Heart left ventricle (tissue), 16 donors: ENCODE measurements at regions not wholly inside any gene's neighbourhood (a gene's known extent, or its start where the extent isn't known, plus 50 kb on each side); places are given as distances from the start of the nearest gene placed in this dataset.
"Not testable (repeated sequence)": the region's sequence is repeated elsewhere in the genome, so short reads cannot be mapped to it uniquely, and the experiment has no call there.

Experiments
- ATAC-seq, 4 donors: fragments of 200-7000 bp; cut with Tn5 transposase; one replicate each; pipeline ENCODE4 v1.9.1; 2020 to 2022; ENCODE audit warnings: moderate library complexity in 4 of 4, mild to moderate bottlenecking in 3 of 4, moderate number of reproducible peaks in 1 of 4
- DNase-seq, 5 donors: peaks; one replicate each; pipeline ENCODE4 v3.0.0-alpha.2; 2020
- H3K27ac ChIP-seq, 12 donors: fragments of 200-600 bp; sonication (generic) in 4 of 12; one replicate each; pipeline versions ENCODE4 v1.5.0 to v1.8.0; 2016 to 2022; ENCODE audit warnings: mild to moderate bottlenecking in 2 of 12
- H3K27me3 ChIP-seq, 9 donors: fragments of 200-600 bp; sonication (generic) in 2 of 9; one replicate each; pipeline versions ENCODE4 v1.5.1 to v1.8.0; 2016 to 2022; ENCODE audit warnings: mild to moderate bottlenecking in 3 of 9
- H3K36me3 ChIP-seq, 9 donors: fragments of 200-600 bp; sonication (generic) in 2 of 9; one replicate each; pipeline versions ENCODE4 v1.5.0 to v1.8.0; 2018 to 2022; ENCODE audit warnings: mild to moderate bottlenecking in 2 of 9
- H3K4me1 ChIP-seq, 12 donors: fragments of 200-600 bp; sonication (generic) in 4 of 12; one replicate each; pipeline versions ENCODE4 v1.5.0 to v1.8.0; 2016 to 2022; ENCODE audit warnings: mild to moderate bottlenecking in 3 of 12
- H3K4me3 ChIP-seq, 12 donors: fragments of 200-600 bp; sonication (generic) in 4 of 12; one replicate each; pipeline versions ENCODE4 v1.5.0 to v1.8.0; 2017 to 2022; ENCODE audit warnings: mild to moderate bottlenecking in 9 of 12, moderate library complexity in 4 of 12
- H3K9me3 ChIP-seq, 12 donors: fragments of 200-600 bp; sonication (generic) in 4 of 12; one replicate each; pipeline versions ENCODE4 v1.5.0 to v1.8.0; 2016 to 2022; ENCODE audit warnings: mild to moderate bottlenecking in 1 of 12
- CTCF ChIP-seq, 12 donors: fragments of 200-600 bp; sonication (generic) in 4 of 12; IDR thresholded peaks; one replicate each; pipeline versions ENCODE4 v1.5.0 to v1.8.0; 2018 to 2022; ENCODE audit warnings: antibody characterized with exemption in 12 of 12, mild to moderate bottlenecking in 5 of 12
- POLR2A ChIP-seq, 2 donors: fragments of 450-650 bp; IDR thresholded peaks; one replicate each; pipeline ENCODE4 v1.6.1; 2017; ENCODE audit warnings: antibody characterized with exemption in 2 of 2, mild to moderate bottlenecking in 2 of 2, moderate library complexity in 2 of 2
- WGBS, 4 donors: extraction: QIAGEN DNeasy Blood & Tissue Kit in 2 of 4; methylation state at CpG; one replicate each; pipeline versions ENCODE4 v1.1.5 to v1.1.7; 2013 to 2018; 5-methylcytosine and 5-hydroxymethylcytosine counted together
- intact Hi-C, 10 donors: fragments of 100-400 bp; cut with DNase I; formaldehyde crosslinking; loops; one replicate each; pipeline versions ENCODE4 v1.11.1 to v1.14.2; 2022
- donor health status: ischemic (EF 13 %, LVEDD 7.1; RV severe dilation, severe dysfunction).
- donor health status: healthy with polysubstance abuse.
- donor health status: DM: no; HTN: yes; CAD: no.
- donor health status: DM: no; HTN: no; CAD: no.
- donor health status: ischemic (EF 25% LVEDD 6.9; RV normal size, moderate dysfunction).
- donor health status: ischemic (EF 25% LVEDD 5.7; RV mildly dilated, moderate dysfunction).
- donor health status: healthy.
- donor health status: DM: yes; HTN: yes; CAD: no.
- donor health status: ischemic (EF 35%, LVEDD 5.7; RV mildly dilated, moderate dysfunction).
- donor health status: nonischemic (EF 11% LVEDD 7.7; RV severe dilation, severe dysfunction).
- donor health status: DM: yes; HTN: yes; CAD: no.
- donor health status: PGD.
- donor health status: ischemic (EF 29% LVEDD 5.4; RV normal size, mild dysfunction).
- donor health status: nonischemic (EF 23%, LVEDD 6.1; RV moderate dilation, normal function).

DNA sequence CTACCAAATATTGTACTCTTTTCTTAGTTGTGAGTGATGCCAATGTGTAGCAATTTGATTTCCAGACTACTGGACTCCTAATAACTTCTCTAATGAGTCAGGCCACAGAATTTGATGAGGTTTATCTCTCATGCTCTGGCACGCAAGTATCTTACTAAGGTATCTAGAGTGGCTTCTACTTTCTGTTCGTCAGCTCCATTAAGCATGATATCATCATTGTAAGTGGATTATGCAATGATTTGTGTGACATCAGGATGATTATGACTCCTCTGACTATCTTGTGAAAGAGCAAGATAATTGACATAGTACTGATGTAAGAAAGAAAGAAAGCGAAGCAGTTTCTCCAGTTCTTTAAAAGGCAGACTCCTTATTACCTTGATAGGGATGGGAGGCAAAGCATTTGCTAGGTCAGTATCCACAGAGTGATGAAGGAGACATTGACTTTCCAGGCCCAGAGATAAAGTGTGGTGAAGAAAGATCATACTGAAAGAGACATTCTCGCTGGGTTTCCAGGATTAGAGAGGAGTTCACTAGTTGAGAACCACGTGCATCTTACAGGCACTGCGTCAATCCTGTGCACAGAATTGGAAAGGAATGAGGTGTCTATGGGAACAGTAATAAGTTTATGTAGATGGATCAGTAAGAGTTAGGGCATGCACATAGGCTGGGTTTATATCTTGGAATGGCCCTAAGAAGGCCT is 161.9 kb upstream of the STK26 start:
- ATAC-seq (no peak), DNase-seq (no peak)
- Histone ChIP-seq H3K9me3 (no peaks in the 10 kb centered on the region), H3K27me3 (peaks cover 0 to 58% (median 0%) of the 10 kb centered on the region in 9 donors), H3K4me3 (no peak overlapping the region), H3K36me3 (no peaks in the 10 kb centered on the region), H3K27ac (no peak overlapping the region), H3K4me1 (no peaks in the 10 kb centered on the region)
- TF ChIP-seq POLR2A (IDR thresholded peaks at IDR 0.05): no peak
- no peak for TF ChIP-seq CTCF (IDR thresholded peaks at IDR 0.05)
- WGBS, 4 donors: 73 to 93% (median 83%) methylated on average over 6 of the region's 6 CpGs
- intact Hi-C loops: no loop called here

DNA sequence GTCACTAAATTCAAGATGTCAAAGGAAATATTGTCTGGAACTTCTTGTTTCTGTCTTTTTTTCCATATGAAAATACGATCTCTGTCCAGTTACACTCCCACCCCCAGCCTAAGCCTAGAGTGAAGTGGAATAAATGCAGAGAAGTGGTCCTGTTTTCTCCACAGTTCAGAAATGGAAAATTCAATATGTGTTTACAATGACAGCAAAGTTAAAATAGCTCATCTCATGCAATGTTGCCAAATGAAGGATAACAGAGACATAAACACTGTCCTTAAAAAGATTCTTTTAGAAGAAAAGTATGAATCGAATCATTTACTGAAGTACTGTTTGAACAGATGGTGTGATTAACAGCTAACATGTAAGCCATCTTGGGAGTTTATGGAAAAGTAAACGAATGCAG is 160.8 kb upstream of the STK26 start:
- no peak for DNase-seq
- Histone ChIP-seq H3K27me3 (peaks cover 0 to 68% (median 0%) of the 10 kb centered on the region in 9 donors), H3K27ac (no peak overlapping the region), H3K36me3 (no peaks in the 10 kb centered on the region), H3K4me1 (no peaks in the 10 kb centered on the region), H3K9me3 (no peaks in the 10 kb centered on the region), H3K4me3 (no peak overlapping the region)
- intact Hi-C loops: no loop called here
- no peak for TF ChIP-seq POLR2A (IDR thresholded peaks at IDR 0.05)
- ATAC-seq: no peak
- 72 to 80% (median 73%) methylated on average over 3 of the region's 3 CpGs for WGBS, 4 donors

DNA sequence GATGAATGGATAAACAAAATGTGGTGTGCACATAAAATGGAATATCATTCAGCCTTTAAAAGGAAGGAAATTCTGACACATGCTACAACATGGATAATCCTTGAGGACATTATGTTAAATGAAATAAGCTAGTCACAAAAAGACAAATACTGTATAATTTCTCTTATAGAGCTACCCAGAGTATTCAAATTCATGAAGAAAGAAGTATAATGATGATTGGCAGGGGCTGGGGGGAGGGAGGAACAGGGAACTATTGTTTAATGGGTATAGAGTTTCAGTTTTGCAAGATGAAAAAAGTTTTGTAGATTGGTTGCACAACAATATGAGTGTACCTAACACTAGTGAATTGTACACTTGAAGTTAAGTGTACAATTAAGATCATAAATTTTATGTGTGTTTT is 153.9 kb upstream of the STK26 start:
- Histone ChIP-seq H3K27ac (no peak overlapping the region), H3K27me3 (peaks cover 0 to 78% (median 0%) of the 10 kb centered on the region in 9 donors), H3K9me3 (peaks cover 0 to 7% (median 0%) of the 10 kb centered on the region in 12 donors), H3K4me3 (no peak overlapping the region), H3K4me1 (no peaks in the 10 kb centered on the region), H3K36me3 (no peaks in the 10 kb centered on the region)
- TF ChIP-seq POLR2A (IDR thresholded peaks at IDR 0.05): no peak
- TF ChIP-seq CTCF (IDR thresholded peaks at IDR 0.05): no peak
- ATAC-seq: no peak
- no peak for DNase-seq
- intact Hi-C loops: no loop called here

DNA sequence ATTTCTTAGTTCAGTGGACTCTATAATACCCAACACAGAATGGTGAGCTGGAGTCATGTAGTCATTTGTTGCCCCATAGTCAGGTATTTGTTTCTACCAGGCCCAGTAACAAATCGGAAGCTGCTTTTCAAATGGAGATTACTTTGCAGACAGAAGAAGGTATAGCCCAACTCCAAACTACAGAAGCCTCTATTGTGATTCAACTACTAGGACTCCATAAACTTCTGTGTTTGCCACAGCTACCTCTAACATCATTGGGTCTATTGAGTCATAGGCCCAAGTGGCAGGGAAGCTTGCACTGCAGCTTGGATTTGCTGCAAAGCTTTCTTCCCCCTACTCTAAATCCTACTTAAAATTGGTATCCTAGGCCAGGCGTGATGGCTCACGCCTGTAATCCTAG is 148.8 kb upstream of the STK26 start:
- H3K9me3 ChIP-seq: no peaks in the 10 kb centered on the region
- no peak overlapping the region for H3K4me3 ChIP-seq
- H3K36me3 ChIP-seq: no peaks in the 10 kb centered on the region
- WGBS, 4 donors: 72 to 95% (median 88%) methylated on average over 2 to 3 of the region's 3 CpGs
- DNase-seq (no peak), ATAC-seq (no peak)
- no peaks in the 10 kb centered on the region for H3K4me1 ChIP-seq
- no peak for TF ChIP-seq POLR2A (IDR thresholded peaks at IDR 0.05)
- TF ChIP-seq CTCF (IDR thresholded peaks at IDR 0.05): no peak
- H3K27ac ChIP-seq: no peak overlapping the region
- intact Hi-C loops: no loop called here
- H3K27me3 ChIP-seq: peaks cover 0 to 55% (median 0%) of the 10 kb centered on the region in 9 donors

- H3K27me3 ChIP-seq: peaks cover 0 to 60% (median 0%) of the 10 kb centered on the region in 9 donors
- H3K9me3 ChIP-seq, H3K4me1 ChIP-seq, H3K27ac ChIP-seq, ATAC-seq, intact Hi-C loops, H3K4me3 ChIP-seq, DNase-seq, H3K36me3 ChIP-seq: not testable (repeated sequence)
- WGBS, 4 donors: 91 to 100% (median 96%) methylated on average over 1 of the region's 1 CpG
These were observed 147.3 kb upstream of the STK26 start for GRCh38 chrX:131875827-131876226.
